ENCODE measurements at regions not wholly inside any gene's neighbourhood (a gene's known extent, or its start where the extent isn't known, plus 50 kb on each side); places are given as distances from the start of the nearest gene placed in this dataset.

DNA sequence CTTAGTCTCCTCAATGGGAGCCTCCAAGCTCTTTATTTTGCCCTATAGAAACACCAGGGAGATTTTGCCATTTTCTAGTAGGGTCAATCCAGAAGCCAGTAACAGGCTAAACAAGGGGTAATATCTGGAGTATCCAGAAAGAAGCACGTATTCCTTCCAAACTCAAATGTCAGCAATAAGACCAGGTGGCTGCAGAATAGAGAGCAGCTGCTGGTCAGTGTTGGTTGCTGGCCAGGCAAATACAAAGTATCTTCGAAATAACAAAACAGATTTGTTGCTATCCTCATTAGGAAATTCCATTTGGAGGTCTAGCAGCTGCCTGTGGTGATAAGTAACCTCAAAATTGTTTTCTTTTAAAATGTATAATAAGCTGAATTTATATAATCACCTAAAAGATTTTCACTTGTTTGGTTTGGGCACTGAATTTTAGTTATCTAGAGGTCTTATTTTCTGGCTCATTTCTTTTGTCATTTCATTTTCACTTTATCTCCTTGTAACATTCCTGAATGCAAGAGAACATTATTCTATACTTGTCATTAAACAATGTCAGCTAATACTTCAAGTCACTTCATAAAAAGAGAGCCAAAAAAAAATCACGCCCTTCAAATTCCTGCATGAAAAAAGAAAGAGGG lies 320.6 kb downstream of the DTHD1 start:
- no peaks in the 10 kb centered on the region for H3K79me2 ChIP-seq (ENCODE audit: control insufficient read depth, insufficient read depth, low read length)
- H3K27me3 ChIP-seq (ENCODE audit: control insufficient read depth in 2 of 2, insufficient read depth in 2 of 2, low read length in 2 of 2) = no peaks in the 10 kb centered on the region
- intact Hi-C loops (cut with micrococcal nuclease) (no loop called here), dilution Hi-C loops (cut with MboI; ENCODE audit: extremely low pct_ligation_motif_present, low sequenced_read_pairs) (no loop called here)
- BruUV-seq (replicated peaks) = no TSS peak
- H3K9me3 ChIP-seq (replicated peaks; ENCODE audit: control insufficient read depth, insufficient read depth, low read length) = no peaks in the 10 kb centered on the region
- H3K9ac ChIP-seq (replicated peaks; ENCODE audit: extremely low read depth, insufficient read depth, low read length) = no peak overlapping the region
- H3K4me1 ChIP-seq (ENCODE audit: control insufficient read depth, extremely low read depth, insufficient read depth, low read length) = no peaks in the 10 kb centered on the region
- H3K36me3 ChIP-seq (ENCODE audit: control insufficient read depth in 2 of 2, extremely low read depth in 1 of 2, insufficient read depth in 2 of 2, low read length in 2 of 2) = no peaks in the 10 kb centered on the region
- H2AFZ ChIP-seq (ENCODE audit: low read depth, low read length) = no peak overlapping the region
- CTCF ChIA-PET = no interaction called here
- H4K20me1 ChIP-seq (replicated peaks; ENCODE audit: control insufficient read depth, extremely low read depth, insufficient read depth, low read length) = no peaks in the 10 kb centered on the region
- H3K4me3 ChIP-seq (replicated peaks in 1 of 3; ENCODE audit: insufficient read depth in 1 of 3, low read depth in 1 of 3, low read length in 3 of 3) = no peak overlapping the region
- DNase-seq (ENCODE audit: low read depth, low spot score) (no peak), FAIRE-seq (no peak)
- no peaks in the 10 kb centered on the region for H3K9me1 ChIP-seq (replicated peaks; ENCODE audit: control insufficient read depth, extremely low read depth, insufficient read depth, low read length)
- POLR2A ChIA-PET = no interaction called here
- no peak overlapping the region for H3K4me2 ChIP-seq (ENCODE audit: insufficient read depth, low read length)
- no peak overlapping the region for H3K27ac ChIP-seq (ENCODE audit: insufficient read depth, low read depth, low read length)
- TF ChIP-seq MYC (IDR thresholded peaks at IDR 0.05; ENCODE audit: low read depth, low read length) (no peak), MAX (IDR thresholded peaks at IDR 0.05; ENCODE audit: insufficient read depth, insufficient read length) (no peak), EZH2 (IDR thresholded peaks at IDR 0.05; ENCODE audit: borderline replicate concordance, low read depth, low read length, severe bottlenecking) (no peak)

GRCh38 chr4:36609661-36610060 lies 328.2 kb downstream of the DTHD1 start:
- H3K9me1 ChIP-seq (replicated peaks; ENCODE audit: control insufficient read depth, extremely low read depth, insufficient read depth, low read length) = no peaks in the 10 kb centered on the region
- no peak overlapping the region for H3K27ac ChIP-seq (ENCODE audit: insufficient read depth, low read depth, low read length)
- CTCF ChIA-PET = no interaction called here
- POLR2A ChIA-PET = no interaction called here
- dilution Hi-C loops (cut with MboI; ENCODE audit: extremely low pct_ligation_motif_present, low sequenced_read_pairs) (no loop called here), intact Hi-C loops (cut with micrococcal nuclease) (no loop called here)
- no peak overlapping the region for H3K4me3 ChIP-seq (replicated peaks in 1 of 3; ENCODE audit: insufficient read depth in 1 of 3, low read depth in 1 of 3, low read length in 3 of 3)
- H3K9ac ChIP-seq (replicated peaks; ENCODE audit: extremely low read depth, insufficient read depth, low read length) = no peak overlapping the region
- no peaks in the 10 kb centered on the region for H3K79me2 ChIP-seq (ENCODE audit: control insufficient read depth, insufficient read depth, low read length)
- H3K4me2 ChIP-seq (ENCODE audit: insufficient read depth, low read length) = no peak overlapping the region
- H3K9me3 ChIP-seq (replicated peaks; ENCODE audit: control insufficient read depth, insufficient read depth, low read length) = no peaks in the 10 kb centered on the region
- FAIRE-seq = no peak
- no TSS peak for BruUV-seq (replicated peaks)
- H2AFZ ChIP-seq (ENCODE audit: low read depth, low read length) = no peak overlapping the region
- DNase-seq (ENCODE audit: low read depth, low spot score) = no peak
- no peaks in the 10 kb centered on the region for H4K20me1 ChIP-seq (replicated peaks; ENCODE audit: control insufficient read depth, extremely low read depth, insufficient read depth, low read length)
- H3K4me1 ChIP-seq (ENCODE audit: control insufficient read depth, extremely low read depth, insufficient read depth, low read length) = no peaks in the 10 kb centered on the region
- H3K27me3 ChIP-seq (ENCODE audit: control insufficient read depth in 2 of 2, insufficient read depth in 2 of 2, low read length in 2 of 2) = no peaks in the 10 kb centered on the region
- H3K36me3 ChIP-seq (ENCODE audit: control insufficient read depth in 2 of 2, extremely low read depth in 1 of 2, insufficient read depth in 2 of 2, low read length in 2 of 2) = no peaks in the 10 kb centered on the region
- TF ChIP-seq MAX (IDR thresholded peaks at IDR 0.05; ENCODE audit: insufficient read depth, insufficient read length) (no peak), JUN (IDR thresholded peaks at IDR 0.05; ENCODE audit: borderline replicate concordance, insufficient read depth, insufficient read length, low read depth) (no peak), GATA2 (IDR thresholded peaks at IDR 0.05; ENCODE audit: insufficient read depth, insufficient read length, low read depth, low read length) (no peak), MYC (IDR thresholded peaks at IDR 0.05; ENCODE audit: low read depth, low read length) (no peak), FOS (IDR thresholded peaks at IDR 0.05; ENCODE audit: borderline replicate concordance, insufficient read depth, low read length) (no peak), POLR2AphosphoS5 (IDR thresholded peaks at IDR 0.05; ENCODE audit: insufficient read depth, low read depth, low read length) (no peak), EZH2 (IDR thresholded peaks at IDR 0.05; ENCODE audit: borderline replicate concordance, low read depth, low read length, severe bottlenecking) (no peak), POLR2A (IDR thresholded peaks at IDR 0.05; ENCODE audit: low read depth, low read length) (no peak)
- TF ChIP-seq, protein P1, sequence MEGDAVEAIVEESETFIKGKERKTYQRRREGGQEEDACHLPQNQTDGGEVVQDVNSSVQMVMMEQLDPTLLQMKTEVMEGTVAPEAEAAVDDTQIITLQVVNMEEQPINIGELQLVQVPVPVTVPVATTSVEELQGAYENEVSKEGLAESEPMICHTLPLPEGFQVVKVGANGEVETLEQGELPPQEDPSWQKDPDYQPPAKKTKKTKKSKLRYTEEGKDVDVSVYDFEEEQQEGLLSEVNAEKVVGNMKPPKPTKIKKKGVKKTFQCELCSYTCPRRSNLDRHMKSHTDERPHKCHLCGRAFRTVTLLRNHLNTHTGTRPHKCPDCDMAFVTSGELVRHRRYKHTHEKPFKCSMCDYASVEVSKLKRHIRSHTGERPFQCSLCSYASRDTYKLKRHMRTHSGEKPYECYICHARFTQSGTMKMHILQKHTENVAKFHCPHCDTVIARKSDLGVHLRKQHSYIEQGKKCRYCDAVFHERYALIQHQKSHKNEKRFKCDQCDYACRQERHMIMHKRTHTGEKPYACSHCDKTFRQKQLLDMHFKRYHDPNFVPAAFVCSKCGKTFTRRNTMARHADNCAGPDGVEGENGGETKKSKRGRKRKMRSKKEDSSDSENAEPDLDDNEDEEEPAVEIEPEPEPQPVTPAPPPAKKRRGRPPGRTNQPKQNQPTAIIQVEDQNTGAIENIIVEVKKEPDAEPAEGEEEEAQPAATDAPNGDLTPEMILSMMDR (IDR thresholded peaks at IDR 0.05; ENCODE audit: extremely low read depth in 1 of 2, insufficient read depth in 1 of 2, low read depth in 1 of 2, low read length in 2 of 2) = no peak
